ENCODE measurements at regions not wholly inside any gene's neighbourhood (a gene's known extent, or its start where the extent isn't known, plus 50 kb on each side); places are given as distances from the start of the nearest gene placed in this dataset. TPM values are rescaled to one million over a fixed set of nuclear protein-coding genes. Genes with fewer than 3 reads are reported as not detected.

- Histone ChIP-seq H3K79me2 (ENCODE audit: control insufficient read depth, insufficient read depth, low read length) (no peaks in the 10 kb centered on the region), H3K9me3 (ENCODE audit: control extremely low read depth in 1 of 3, control insufficient read depth in 2 of 3, insufficient read depth in 1 of 3, low read length in 2 of 3) (no peaks in the 10 kb centered on the region), H3K9ac (ENCODE audit: low read length) (no peak overlapping the region), H3K4me3 (ENCODE audit: control extremely low read depth in 1 of 5, extremely low read depth in 1 of 5, insufficient read depth in 1 of 5, low read depth in 2 of 5, low read length in 4 of 5) (no peak overlapping the region), H3K27ac (ENCODE audit: low read length in 2 of 2) (no peak overlapping the region), H4K20me1 (ENCODE audit: control insufficient read depth, insufficient read depth, low read length, poor library complexity, severe bottlenecking) (no peaks in the 10 kb centered on the region), H3K4me1 (ENCODE audit: control insufficient read depth in 2 of 2, insufficient read depth in 2 of 2, low read length in 2 of 2) (no peaks in the 10 kb centered on the region), H3K4me2 (replicated peaks; ENCODE audit: low read depth, low read length, poor library complexity, severe bottlenecking) (no peak overlapping the region), H3K27me3 (replicated peaks in 1 of 4; ENCODE audit: control extremely low read depth in 1 of 4, control insufficient read depth in 3 of 4, insufficient read depth in 4 of 4, low read length in 3 of 4) (no peaks in the 10 kb centered on the region), H2AFZ (ENCODE audit: insufficient read depth, low read depth, low read length, poor library complexity, severe bottlenecking) (no peak overlapping the region), H3K36me3 (replicated peaks in 1 of 2; ENCODE audit: control extremely low read depth in 1 of 2, control insufficient read depth in 1 of 2, extremely low read depth in 1 of 2, insufficient read depth in 2 of 2, low read length in 1 of 2) (no peaks in the 10 kb centered on the region)
- ChIA-PET POLR2A (no interaction called here), CTCF (no interaction called here)
- Mint-ChIP-seq H3K27ac (no peak overlapping the region), H3K4me3 (no peak overlapping the region), H3K27me3 (no peaks in the 10 kb centered on the region), H3K9me3 (ENCODE audit: insufficient read depth) (no peaks in the 10 kb centered on the region), H3K4me1 (no peaks in the 10 kb centered on the region)
- intact Hi-C loops (cut with micrococcal nuclease) = no loop called here
- ATAC-seq (ENCODE audit: low read depth) (no peak), DNase-seq (no peak)
- TF ChIP-seq EZH2 (IDR thresholded peaks at IDR 0.05; ENCODE audit: borderline replicate concordance, insufficient read depth, low read depth, low read length, poor library complexity, severe bottlenecking) = no peak
- no peak for TF ChIP-seq CTCF (IDR thresholded peaks at IDR 0.05)
Measured at GRCh38 chr11:105192115-105192514, 52.5 kb upstream of the CARD18 start.

GRCh38 chr11:105189581-105189980, 50.0 kb upstream of the CARD18 start:
- Histone ChIP-seq H3K9ac (ENCODE audit: low read length) (no peak overlapping the region), H3K9me3 (ENCODE audit: control extremely low read depth in 1 of 3, control insufficient read depth in 2 of 3, insufficient read depth in 1 of 3, low read length in 2 of 3) (no peaks in the 10 kb centered on the region), H3K4me3 (ENCODE audit: control extremely low read depth in 1 of 5, extremely low read depth in 1 of 5, insufficient read depth in 1 of 5, low read depth in 2 of 5, low read length in 4 of 5) (no peak overlapping the region), H2AFZ (ENCODE audit: insufficient read depth, low read depth, low read length, poor library complexity, severe bottlenecking) (no peak overlapping the region), H4K20me1 (ENCODE audit: control insufficient read depth, insufficient read depth, low read length, poor library complexity, severe bottlenecking) (no peaks in the 10 kb centered on the region), H3K4me2 (replicated peaks; ENCODE audit: low read depth, low read length, poor library complexity, severe bottlenecking) (no peak overlapping the region), H3K79me2 (ENCODE audit: control insufficient read depth, insufficient read depth, low read length) (no peaks in the 10 kb centered on the region), H3K27me3 (replicated peaks in 1 of 4; ENCODE audit: control extremely low read depth in 1 of 4, control insufficient read depth in 3 of 4, insufficient read depth in 4 of 4, low read length in 3 of 4) (no peaks in the 10 kb centered on the region), H3K36me3 (replicated peaks in 1 of 2; ENCODE audit: control extremely low read depth in 1 of 2, control insufficient read depth in 1 of 2, extremely low read depth in 1 of 2, insufficient read depth in 2 of 2, low read length in 1 of 2) (no peaks in the 10 kb centered on the region), H3K27ac (ENCODE audit: low read length in 2 of 2) (no peak overlapping the region), H3K4me1 (ENCODE audit: control insufficient read depth in 2 of 2, insufficient read depth in 2 of 2, low read length in 2 of 2) (no peaks in the 10 kb centered on the region)
- Mint-ChIP-seq H3K4me3 (no peak overlapping the region), H3K4me1 (no peaks in the 10 kb centered on the region), H3K27ac (no peak overlapping the region), H3K27me3 (no peaks in the 10 kb centered on the region), H3K9me3 (ENCODE audit: insufficient read depth) (no peaks in the 10 kb centered on the region)
- ATAC-seq (ENCODE audit: low read depth) = no peak
- TF ChIP-seq CTCF (IDR thresholded peaks at IDR 0.05) = no peak
- no peak for TF ChIP-seq EZH2 (IDR thresholded peaks at IDR 0.05; ENCODE audit: borderline replicate concordance, insufficient read depth, low read depth, low read length, poor library complexity, severe bottlenecking)
- ChIA-PET CTCF (no interaction called here), POLR2A (no interaction called here)
- intact Hi-C loops (cut with micrococcal nuclease) = no loop called here
- no peak for DNase-seq
- no CpG with 5 or more reads among the region's 2 CpGs for WGBS (ENCODE audit: insufficient coverage)

Small RNAs in the stretch of these regions (small RNA-seq; reads per million reads assigned to genes)
- not detected for gene AP003181.1 (ENCODE audit: insufficient read length, low read depth, low replicate concordance)
- gene RF00017 (ENCODE audit: insufficient read length, low read depth, low replicate concordance) = not detected

All from B cell (primary cell).